NCI-H1105 treated with DMSO at 0.1 percent for 48 hours (cell line): ENCODE measurements at regions not wholly inside any gene's neighbourhood (a gene's known extent, or its start where the extent isn't known, plus 50 kb on each side); places are given as distances from the start of the nearest gene placed in this dataset.

Source experiments
- DNase-seq: peaks from one replicate; lab custom pipeline; 2025; lab: John Stamatoyannopoulos, UW

DNA sequence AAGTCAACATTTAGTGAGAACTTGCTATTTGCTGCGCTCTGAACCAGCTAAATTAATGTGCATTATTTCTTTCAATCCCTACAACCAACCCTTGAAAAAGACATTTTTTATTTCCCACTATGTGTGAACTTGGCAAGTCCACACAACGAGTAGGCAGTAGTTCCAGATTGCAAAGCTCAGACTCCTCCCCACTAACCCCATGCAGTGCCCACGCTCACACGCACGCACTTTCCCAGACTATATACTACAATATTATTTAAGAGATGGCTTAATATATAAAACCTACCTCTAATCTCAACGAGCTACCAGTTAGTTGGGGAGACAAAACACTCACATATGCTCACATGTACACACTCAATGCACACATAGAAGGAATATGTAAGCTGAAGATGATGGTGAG lies 671.2 kb downstream of the LMO4 start:
- DNase-seq = no peak

DNA sequence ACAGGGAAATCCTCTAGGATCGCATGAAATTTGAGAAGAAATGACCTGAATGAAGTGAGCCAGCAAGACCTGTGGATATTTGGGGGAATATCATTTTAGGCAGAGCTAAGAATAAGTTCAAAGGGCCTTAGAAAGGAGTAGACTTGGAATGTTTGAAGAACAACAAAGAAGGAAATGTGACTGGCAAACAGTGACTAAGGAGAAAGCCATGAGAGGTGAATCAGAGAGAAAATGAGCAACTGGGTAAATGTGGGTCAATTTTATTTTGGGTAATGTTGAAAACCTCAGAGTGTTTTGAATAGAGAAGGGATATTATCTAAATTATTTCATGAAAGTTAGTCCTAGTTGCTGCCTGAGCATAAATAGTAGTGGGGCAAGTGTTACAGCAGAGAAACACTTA lies 672.8 kb downstream of the LMO4 start:
- DNase-seq = no peak

GRCh38 chr1:88003255-88003654 lies 674.6 kb downstream of the LMO4 start:
- no peak for DNase-seq

- no peak for DNase-seq
These were observed 674.2 kb upstream of the PKN2 start for GRCh38 chr1:88009916-88010315.

GRCh38 chr1:88013485-88013884 lies 670.6 kb upstream of the PKN2 start:
- DNase-seq = no peak

GRCh38 chr1:88014131-88014530 lies 669.9 kb upstream of the PKN2 start:
- no peak for DNase-seq

DNA sequence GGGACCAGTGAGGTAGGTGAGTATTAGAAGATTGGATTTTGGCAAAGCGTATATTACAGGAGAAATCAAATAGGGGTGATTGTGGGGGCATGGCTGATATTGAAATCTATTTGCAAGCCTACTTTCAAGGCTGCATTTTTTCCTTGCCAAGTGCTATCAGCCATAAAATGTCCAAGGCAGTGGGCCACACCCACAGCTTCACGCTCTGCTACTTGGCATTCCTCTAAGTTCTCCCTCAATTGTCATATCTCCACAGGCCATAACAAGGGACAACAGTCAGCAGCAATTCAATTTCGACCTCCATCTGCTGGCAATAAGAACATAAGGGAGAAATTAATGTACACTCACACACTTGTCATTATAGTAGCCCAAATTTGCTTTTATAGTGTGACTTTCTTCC lies 667.1 kb upstream of the PKN2 start:
- DNase-seq = no peak

DNA sequence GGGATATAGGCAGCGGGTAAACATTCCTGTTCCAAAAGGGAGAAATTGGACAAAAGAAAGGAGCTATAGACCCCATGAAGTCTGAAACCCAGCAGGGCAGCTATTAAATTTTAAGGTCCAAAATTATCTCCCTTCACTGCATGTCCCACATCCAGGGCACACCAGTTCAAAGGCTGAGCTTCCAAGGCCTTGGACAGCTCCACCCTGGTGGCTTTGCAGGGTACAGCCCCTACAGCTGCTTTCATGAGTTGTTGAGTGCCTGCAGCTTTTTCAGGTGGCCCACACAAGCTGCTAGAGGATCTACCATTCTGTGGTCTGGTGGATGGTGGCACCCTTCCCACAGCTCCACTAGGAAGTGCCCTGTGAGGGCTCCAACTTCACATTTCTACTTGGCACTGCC lies 662.5 kb upstream of the PKN2 start:
- DNase-seq = no peak

- no peak for DNase-seq
These were observed 661.6 kb upstream of the PKN2 start for GRCh38 chr1:88022516-88022915.

GRCh38 chr1:88029142-88029541 lies 654.9 kb upstream of the PKN2 start:
- DNase-seq = no peak

GRCh38 chr1:88029899-88030298 lies 654.2 kb upstream of the PKN2 start:
- no peak for DNase-seq

- no peak for DNase-seq
These were observed 648.5 kb upstream of the PKN2 start for GRCh38 chr1:88035578-88035977.

GRCh38 chr1:88036345-88037014 lies 647.6 kb upstream of the PKN2 start:
- no peak for DNase-seq

GRCh38 chr1:88039240-88039639 lies 644.8 kb upstream of the PKN2 start:
- DNase-seq = no peak

GRCh38 chr1:88043834-88044233 lies 640.2 kb upstream of the PKN2 start:
- no peak for DNase-seq

DNA sequence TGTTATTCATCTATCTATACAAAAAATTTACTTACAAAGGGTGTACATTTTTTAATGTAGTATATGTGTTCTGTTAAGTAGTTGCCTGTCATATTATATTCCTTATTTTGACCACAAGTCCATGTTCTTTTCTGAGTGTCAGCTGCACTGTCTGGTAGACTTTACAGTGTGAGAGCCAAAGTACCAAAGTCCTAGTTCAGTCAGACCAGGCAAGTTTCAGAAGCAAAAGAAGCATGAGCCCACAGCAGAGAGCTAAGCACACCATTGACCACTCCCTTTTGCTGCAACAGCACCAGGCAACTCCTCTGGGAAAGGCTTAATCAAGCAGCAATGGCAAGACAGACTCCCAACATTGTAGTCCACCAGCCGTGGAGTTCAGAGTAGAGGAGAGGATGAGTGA lies 631.9 kb upstream of the PKN2 start:
- no peak for DNase-seq

DNA sequence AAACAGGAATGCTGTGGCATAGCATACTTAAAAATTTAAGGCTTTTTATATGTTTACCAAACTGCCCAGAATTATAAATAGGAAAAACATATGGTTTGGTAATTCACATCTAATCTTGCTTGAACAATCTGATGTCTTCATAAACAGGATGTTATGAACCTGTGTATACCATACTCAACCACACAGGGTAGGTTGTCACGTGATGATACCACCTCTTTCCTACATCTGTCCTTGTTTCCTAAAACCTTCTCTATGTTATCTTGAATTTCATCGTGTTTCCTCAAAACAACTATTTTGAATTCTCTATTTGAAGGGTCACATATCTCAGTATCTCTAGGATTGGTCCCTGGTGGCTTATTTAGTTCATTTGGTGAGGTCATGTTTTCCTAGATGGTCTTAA lies 631.0 kb upstream of the PKN2 start:
- no peak for DNase-seq

- DNase-seq = no peak
These were observed 627.2 kb upstream of the PKN2 start for GRCh38 chr1:88056881-88057280.

- DNase-seq = no peak
These were observed 625.9 kb upstream of the PKN2 start for GRCh38 chr1:88058205-88058604.

DNA sequence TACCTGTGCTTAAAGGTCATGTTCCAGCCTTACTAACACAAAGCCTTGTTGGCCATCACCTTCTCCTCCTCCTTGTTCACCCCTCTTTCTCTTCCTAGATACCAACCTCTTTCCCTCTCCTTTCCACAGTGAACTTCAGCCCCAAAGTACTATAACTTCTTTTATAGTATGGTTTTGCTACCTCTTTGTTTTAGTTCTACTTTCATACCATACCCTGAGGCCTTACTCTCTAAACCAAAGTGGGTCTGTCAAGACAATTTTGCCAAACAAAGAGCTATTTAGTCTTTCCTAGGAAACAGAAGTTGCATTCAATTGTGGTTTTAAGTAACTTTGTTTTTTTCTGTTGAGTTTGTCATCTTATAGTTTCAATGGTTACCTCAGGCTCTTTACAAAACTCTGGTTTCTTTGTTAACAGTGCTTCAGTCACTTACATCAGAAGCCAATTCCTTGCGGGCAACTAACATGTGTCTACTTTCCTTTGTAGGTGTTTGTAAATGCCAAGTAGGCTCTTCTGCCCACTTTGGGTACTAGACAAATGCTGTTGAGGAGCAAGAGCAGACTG lies 623.9 kb upstream of the PKN2 start:
- no peak for DNase-seq

GRCh38 chr1:88060750-88061491 lies 623.2 kb upstream of the PKN2 start:
- DNase-seq = peak; percentile 45

GRCh38 chr1:88061492-88062177 lies 622.4 kb upstream of the PKN2 start:
- peak; percentile 55 for DNase-seq

- DNase-seq = no peak
These were observed 621.4 kb upstream of the PKN2 start for GRCh38 chr1:88062650-88063153.
